Fibroblast of mammary gland (primary cell): ENCODE measurements at regions not wholly inside any gene's neighbourhood (a gene's known extent, or its start where the extent isn't known, plus 50 kb on each side); places are given as distances from the start of the nearest gene placed in this dataset.

Source experiments
- DNase-seq: peaks from one replicate; pipeline ENCODE4 v3.0.0-alpha.2; 2010; ENCODE audit warnings: low read depth
- H3K4me3 ChIP-seq: 2 replicates; pipeline ENCODE4 v1.5.1; 2011; ENCODE audit warnings: low read depth, mild to moderate bottlenecking, low read length, moderate library complexity; ENCODE audit not compliant: control insufficient read depth
- TF ChIP-seq, protein P1 (sequence below): conservative IDR thresholded peaks from 2 replicates; pipeline ENCODE4 v1.5.1; 2011; ENCODE audit warnings: low read depth, low read length, inconsistent platforms; ENCODE audit not compliant: control insufficient read depth, insufficient read depth

DNA sequence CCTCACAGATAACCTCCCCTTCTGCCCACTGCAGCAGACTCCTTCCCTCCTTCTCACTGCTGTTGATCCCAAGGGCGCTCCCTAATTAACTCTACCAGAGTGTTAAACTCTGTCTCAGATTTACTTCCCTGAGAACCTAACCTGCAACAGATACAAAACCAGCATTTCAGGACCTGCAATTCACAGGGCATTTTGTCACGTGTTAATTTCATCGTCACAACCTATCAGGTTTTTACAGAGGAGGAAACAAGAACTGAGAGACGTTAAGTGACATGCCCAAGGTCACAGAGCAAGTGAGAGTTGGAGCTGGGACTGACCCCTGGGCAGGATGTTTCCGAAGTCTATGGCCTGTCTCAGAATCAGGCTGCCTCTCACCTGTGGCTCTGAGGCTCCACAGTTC, 223.9 kb downstream of the UACA start:
- no peak for DNase-seq
- TF ChIP-seq, protein P1, sequence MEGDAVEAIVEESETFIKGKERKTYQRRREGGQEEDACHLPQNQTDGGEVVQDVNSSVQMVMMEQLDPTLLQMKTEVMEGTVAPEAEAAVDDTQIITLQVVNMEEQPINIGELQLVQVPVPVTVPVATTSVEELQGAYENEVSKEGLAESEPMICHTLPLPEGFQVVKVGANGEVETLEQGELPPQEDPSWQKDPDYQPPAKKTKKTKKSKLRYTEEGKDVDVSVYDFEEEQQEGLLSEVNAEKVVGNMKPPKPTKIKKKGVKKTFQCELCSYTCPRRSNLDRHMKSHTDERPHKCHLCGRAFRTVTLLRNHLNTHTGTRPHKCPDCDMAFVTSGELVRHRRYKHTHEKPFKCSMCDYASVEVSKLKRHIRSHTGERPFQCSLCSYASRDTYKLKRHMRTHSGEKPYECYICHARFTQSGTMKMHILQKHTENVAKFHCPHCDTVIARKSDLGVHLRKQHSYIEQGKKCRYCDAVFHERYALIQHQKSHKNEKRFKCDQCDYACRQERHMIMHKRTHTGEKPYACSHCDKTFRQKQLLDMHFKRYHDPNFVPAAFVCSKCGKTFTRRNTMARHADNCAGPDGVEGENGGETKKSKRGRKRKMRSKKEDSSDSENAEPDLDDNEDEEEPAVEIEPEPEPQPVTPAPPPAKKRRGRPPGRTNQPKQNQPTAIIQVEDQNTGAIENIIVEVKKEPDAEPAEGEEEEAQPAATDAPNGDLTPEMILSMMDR, result no peak
- no peak overlapping the region for H3K4me3 ChIP-seq

DNA sequence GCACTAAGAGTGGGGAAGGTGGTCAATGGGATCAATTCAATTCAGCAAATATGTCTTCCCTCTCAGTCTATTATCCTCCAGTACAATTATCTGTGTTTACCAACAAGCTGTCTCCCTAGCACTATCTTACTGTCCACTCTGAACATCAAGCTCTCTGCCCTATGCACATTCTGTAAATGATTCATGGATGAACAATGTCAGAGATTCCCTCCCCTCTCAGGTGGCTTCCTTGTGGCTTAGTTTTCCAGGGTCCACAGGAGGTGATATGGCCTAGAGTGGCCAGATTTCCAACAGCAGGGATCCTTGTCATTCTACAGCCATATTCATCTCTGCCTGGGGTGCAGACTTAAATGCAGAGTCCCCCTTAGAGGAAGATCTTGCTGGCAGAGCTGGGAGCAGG, 225.1 kb downstream of the UACA start:
- TF ChIP-seq, protein P1, result no peak
- DNase-seq, result no peak
- H3K4me3 ChIP-seq, result no peak overlapping the region

DNA sequence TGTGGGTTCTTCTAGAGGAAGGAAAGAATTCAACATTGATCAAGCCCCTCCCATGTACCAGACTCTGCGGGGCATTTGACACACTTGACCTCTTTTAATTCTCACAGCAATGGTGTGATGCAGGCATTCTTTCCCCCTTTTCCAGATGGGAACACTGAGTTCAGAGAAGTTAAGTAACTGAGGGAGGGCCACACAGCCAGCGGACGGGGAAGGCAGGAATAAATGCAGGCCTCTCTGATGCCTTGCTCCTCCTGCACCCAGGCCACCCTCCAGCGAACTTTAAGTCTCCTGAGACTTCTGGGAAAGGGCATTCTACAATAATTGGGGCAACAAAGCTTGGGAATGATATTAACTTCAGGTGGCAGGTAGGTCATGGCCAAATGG, 227.4 kb downstream of the UACA start:
- no peak overlapping the region for H3K4me3 ChIP-seq
- no peak for DNase-seq
- TF ChIP-seq, protein P1, result no peak

DNA sequence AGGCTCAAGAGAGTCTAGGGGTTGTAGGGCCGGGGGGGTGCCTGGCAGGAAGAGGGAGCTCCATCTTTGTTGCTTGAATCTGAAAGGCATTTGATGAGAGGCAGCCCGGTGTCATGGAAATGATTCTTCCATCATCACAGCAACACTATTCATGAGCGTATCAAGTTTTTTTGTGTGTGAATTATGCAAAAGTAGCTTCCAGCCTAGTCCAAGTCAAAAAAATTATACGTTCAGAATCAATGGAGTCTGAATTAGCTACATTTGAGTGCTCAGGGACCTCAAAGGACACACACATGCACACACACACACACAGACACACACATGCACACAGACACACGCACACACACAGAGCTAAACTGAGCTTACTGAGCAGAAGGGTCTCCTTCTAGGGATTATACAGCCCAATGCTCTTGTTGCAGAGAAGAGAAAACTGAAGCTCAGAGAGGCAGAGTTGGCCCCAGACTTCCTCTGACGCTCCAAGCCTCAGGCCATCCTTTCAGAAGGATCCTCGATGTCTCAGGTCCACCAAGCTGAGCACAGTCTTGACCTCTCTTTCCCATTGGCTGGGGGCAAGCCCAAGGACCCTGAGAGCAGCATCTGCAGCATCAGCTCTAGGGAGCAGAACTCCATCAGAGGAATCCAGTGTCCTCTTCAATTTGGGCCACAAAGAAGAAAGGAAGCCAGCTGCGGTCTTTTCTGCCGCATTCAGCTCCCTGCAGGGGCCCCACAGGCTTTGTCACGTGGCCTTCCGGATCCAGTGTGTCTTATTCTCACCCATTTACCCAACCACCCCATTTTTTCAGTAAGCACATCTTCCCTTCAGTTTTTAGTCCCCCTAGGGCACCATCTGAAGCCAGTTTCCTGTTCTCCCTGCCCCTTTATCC, 228.0 kb downstream of the UACA start:
- no peak for DNase-seq
- no peak overlapping the region for H3K4me3 ChIP-seq
- TF ChIP-seq, protein P1, result no peak

DNA sequence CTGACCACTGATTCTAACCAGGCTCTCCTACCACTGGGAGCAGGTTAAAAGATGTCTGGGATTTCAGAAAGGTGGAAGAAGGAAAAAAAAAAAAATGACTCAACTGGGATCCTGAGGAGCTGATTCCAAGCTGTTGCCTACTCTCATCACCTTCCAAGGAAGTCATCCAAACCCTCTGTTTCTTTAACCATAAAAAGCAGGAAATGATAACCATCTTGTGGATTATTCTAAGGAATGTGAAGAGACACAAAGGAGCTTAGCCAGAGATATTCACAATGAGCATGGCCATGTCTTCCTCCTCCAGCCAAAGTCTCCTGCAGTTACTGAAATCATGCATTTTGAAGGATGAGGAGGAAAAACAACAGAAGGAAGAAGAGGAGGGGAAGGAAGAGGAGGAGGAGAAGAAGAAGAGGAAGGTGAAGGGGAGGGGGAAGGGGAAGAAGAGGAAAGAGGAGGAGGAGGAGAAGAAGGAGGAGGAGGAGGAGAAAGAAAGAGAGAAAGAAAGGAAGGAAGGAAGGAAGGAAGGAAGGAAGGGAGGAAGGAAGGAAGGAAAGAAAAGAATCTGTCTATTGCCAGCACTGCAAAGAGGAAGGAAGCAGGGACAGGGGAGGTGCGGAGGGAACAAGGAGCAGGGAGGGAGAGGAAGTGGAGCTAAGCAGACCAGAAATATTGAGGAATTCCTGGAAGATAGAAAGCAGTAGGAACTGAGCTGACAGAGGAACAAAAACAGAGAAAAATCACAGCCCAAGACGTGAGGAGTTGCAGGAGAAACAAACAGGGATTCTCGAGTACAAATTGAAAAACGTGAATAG, 229.2 kb downstream of the UACA start:
- no peak overlapping the region for H3K4me3 ChIP-seq
- DNase-seq, result no peak
- TF ChIP-seq, protein P1, result no peak

DNA sequence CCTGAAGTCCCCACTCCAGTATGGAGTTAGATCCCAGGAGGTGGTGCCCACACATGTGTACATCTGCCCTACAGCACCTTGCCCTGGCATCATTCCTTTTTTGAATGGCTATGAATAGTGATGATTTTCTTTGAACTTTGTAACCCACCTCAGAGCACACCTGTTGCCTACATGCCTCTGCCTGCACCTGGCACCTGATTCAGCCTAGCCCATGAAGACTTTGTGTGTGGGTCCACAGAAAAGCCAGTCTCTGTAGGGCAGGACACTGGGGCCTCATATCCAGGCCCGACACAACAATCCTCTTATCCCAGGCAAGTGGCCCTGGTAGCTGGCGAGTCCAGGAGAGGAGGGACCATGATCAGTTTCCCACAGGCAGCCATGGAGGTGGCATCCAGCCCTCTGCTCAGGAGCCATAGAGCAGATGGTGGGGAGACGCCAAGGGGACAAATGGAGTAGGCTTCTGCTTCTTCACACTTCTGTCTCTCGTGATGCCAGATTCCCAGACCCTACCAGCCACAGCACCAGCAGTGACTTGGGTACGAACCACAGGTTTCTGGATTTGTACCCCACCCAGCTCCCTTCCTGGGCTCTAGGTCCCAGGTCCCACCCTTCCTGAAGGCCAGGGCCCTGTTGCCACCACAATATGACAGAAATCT, 230.7 kb downstream of the UACA start:
- H3K4me3 ChIP-seq, result no peak overlapping the region
- no peak for DNase-seq
- TF ChIP-seq, protein P1, result no peak
